ENCODE measurements at regions not wholly inside any gene's neighbourhood (a gene's known extent, or its start where the extent isn't known, plus 50 kb on each side); places are given as distances from the start of the nearest gene placed in this dataset.

GRCh38 chr11:28992996-28993395 is 884.8 kb downstream of the METTL15 start:
- Histone ChIP-seq H3K9me3 (no peaks in the 10 kb centered on the region), H3K27me3 (replicated peaks; ENCODE audit: control insufficient read depth, insufficient read depth, low read length) (no peaks in the 10 kb centered on the region), H3K4me3 (ENCODE audit: low read depth, low read length) (no peak overlapping the region), H3K4me1 (no peaks in the 10 kb centered on the region), H3K36me3 (ENCODE audit: control insufficient read depth, insufficient read depth, low read length) (no peaks in the 10 kb centered on the region)
- no peak overlapping the region for H3K27ac Mint-ChIP-seq (ENCODE audit: unreplicated experiment)
- DNase-seq: no peak
- no peaks in the 10 kb centered on the region for H3K9me3 Mint-ChIP-seq (ENCODE audit: unreplicated experiment)
- no peaks in the 10 kb centered on the region for H3K36me3 Mint-ChIP-seq (ENCODE audit: insufficient read depth, unreplicated experiment)
- CTCF ChIA-PET: no interaction called here
- TF ChIP-seq CTCF (IDR thresholded peaks at IDR 0.05; ENCODE audit: insufficient read depth in 1 of 2, low read depth in 1 of 2, low read length in 1 of 2, severe bottlenecking in 1 of 2, unreplicated experiment in 1 of 2): no peak
- H3K27me3 Mint-ChIP-seq (ENCODE audit: insufficient read depth, unreplicated experiment): no peaks in the 10 kb centered on the region
- intact Hi-C loops (cut with micrococcal nuclease; ENCODE audit: unreplicated experiment): no loop called here
- POLR2A ChIA-PET: no interaction called here
- H3K4me3 Mint-ChIP-seq (ENCODE audit: unreplicated experiment): no peak overlapping the region
- H3K4me1 Mint-ChIP-seq (ENCODE audit: low read depth, unreplicated experiment): no peaks in the 10 kb centered on the region
- no TSS peak for BruUV-seq (replicated peaks)

GRCh38 chr11:28984231-28984630 is 876.0 kb downstream of the METTL15 start:
- Histone ChIP-seq H3K4me1 (no peaks in the 10 kb centered on the region), H3K4me3 (ENCODE audit: low read depth, low read length) (no peak overlapping the region), H3K27me3 (replicated peaks; ENCODE audit: control insufficient read depth, insufficient read depth, low read length) (no peaks in the 10 kb centered on the region), H3K9me3 (no peaks in the 10 kb centered on the region), H3K36me3 (ENCODE audit: control insufficient read depth, insufficient read depth, low read length) (no peaks in the 10 kb centered on the region)
- peaks cover 5% of the 10 kb centered on the region for H3K27me3 Mint-ChIP-seq (ENCODE audit: insufficient read depth, unreplicated experiment)
- H3K4me3 Mint-ChIP-seq (ENCODE audit: unreplicated experiment): no peak overlapping the region
- no peak overlapping the region for H3K27ac Mint-ChIP-seq (ENCODE audit: unreplicated experiment)
- intact Hi-C loops (cut with micrococcal nuclease; ENCODE audit: unreplicated experiment): no loop called here
- no TSS peak for BruUV-seq (replicated peaks)
- no peak for TF ChIP-seq CTCF (IDR thresholded peaks at IDR 0.05; ENCODE audit: insufficient read depth in 1 of 2, low read depth in 1 of 2, low read length in 1 of 2, severe bottlenecking in 1 of 2, unreplicated experiment in 1 of 2)
- H3K36me3 Mint-ChIP-seq (ENCODE audit: insufficient read depth, unreplicated experiment): no peaks in the 10 kb centered on the region
- no peaks in the 10 kb centered on the region for H3K4me1 Mint-ChIP-seq (ENCODE audit: low read depth, unreplicated experiment)
- DNase-seq: no peak
- POLR2A ChIA-PET: no interaction called here
- CTCF ChIA-PET: no interaction called here
- no peaks in the 10 kb centered on the region for H3K9me3 Mint-ChIP-seq (ENCODE audit: unreplicated experiment)

- H3K27ac Mint-ChIP-seq (ENCODE audit: unreplicated experiment): no peak overlapping the region
- H3K9me3 Mint-ChIP-seq (ENCODE audit: unreplicated experiment): no peaks in the 10 kb centered on the region
- Histone ChIP-seq H3K36me3 (ENCODE audit: control insufficient read depth, insufficient read depth, low read length) (no peaks in the 10 kb centered on the region), H3K27me3 (replicated peaks; ENCODE audit: control insufficient read depth, insufficient read depth, low read length) (no peaks in the 10 kb centered on the region), H3K4me1 (no peaks in the 10 kb centered on the region), H3K4me3 (ENCODE audit: low read depth, low read length) (no peak overlapping the region), H3K9me3 (no peaks in the 10 kb centered on the region)
- peaks cover 5% of the 10 kb centered on the region for H3K27me3 Mint-ChIP-seq (ENCODE audit: insufficient read depth, unreplicated experiment)
- no peak for TF ChIP-seq CTCF (IDR thresholded peaks at IDR 0.05; ENCODE audit: insufficient read depth in 1 of 2, low read depth in 1 of 2, low read length in 1 of 2, severe bottlenecking in 1 of 2, unreplicated experiment in 1 of 2)
- H3K4me1 Mint-ChIP-seq (ENCODE audit: low read depth, unreplicated experiment): no peaks in the 10 kb centered on the region
- no peak for DNase-seq
- ChIA-PET POLR2A (no interaction called here), CTCF (no interaction called here)
- no peaks in the 10 kb centered on the region for H3K36me3 Mint-ChIP-seq (ENCODE audit: insufficient read depth, unreplicated experiment)
- no TSS peak for BruUV-seq (replicated peaks)
- no peak overlapping the region for H3K4me3 Mint-ChIP-seq (ENCODE audit: unreplicated experiment)
- intact Hi-C loops (cut with micrococcal nuclease; ENCODE audit: unreplicated experiment): no loop called here
Measured at GRCh38 chr11:28983780-28984179, 875.6 kb downstream of the METTL15 start.

Measured in Caco-2 (cell line).